ENCODE measurements at regions not wholly inside any gene's neighbourhood (a gene's known extent, or its start where the extent isn't known, plus 50 kb on each side); places are given as distances from the start of the nearest gene placed in this dataset.

DNA sequence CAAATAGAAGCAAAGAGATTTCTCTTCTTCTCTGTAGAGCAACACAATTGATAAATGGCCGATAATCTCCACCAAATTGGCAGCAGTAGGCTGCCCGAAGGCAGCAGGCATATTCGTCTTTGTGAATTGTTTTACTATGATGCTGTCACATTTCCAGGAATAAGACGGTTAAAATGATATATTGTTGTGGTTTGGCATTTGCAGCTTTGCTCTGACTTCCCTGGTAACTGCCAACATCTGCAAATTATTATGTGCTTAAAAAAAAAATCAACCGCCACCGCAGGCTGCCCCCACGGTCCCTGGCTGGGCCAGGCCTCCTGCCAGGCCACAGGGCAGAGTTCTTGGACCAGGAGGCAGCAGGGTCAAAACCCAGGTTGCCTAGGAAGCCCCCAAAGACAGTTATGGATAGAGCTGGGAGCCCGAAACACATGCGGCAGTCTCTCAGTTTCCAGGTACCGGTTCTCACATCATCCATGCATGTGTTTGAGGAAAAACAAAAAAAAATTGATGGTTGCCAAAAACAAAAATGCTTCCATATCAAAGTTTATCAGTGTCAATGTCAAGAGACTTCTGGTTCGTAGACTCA is 179.3 kb downstream of the ETS2 start:
- no peak for DNase-seq (ENCODE audit: low read depth in 2 of 2)

DNA sequence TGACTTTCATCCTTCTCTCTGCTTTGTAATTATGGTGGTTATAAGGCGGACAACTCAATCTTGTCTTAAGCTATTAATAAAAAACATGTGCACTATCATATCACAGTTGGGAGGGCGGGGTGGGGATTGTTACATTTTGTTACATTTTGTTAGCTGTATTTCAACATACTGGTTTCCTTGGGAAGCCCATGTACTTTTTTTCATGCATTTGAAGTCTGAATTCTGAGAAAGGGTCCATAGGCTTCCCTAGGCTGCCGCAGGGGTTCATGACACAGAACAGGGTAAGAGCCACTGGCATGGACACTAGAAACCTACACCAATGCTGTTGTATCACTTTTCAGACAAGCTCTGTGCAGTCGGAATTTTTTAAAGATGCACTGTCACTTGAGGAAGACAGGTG is 178.8 kb downstream of the ETS2 start:
- no peak for DNase-seq (ENCODE audit: low read depth in 2 of 2)

DNA sequence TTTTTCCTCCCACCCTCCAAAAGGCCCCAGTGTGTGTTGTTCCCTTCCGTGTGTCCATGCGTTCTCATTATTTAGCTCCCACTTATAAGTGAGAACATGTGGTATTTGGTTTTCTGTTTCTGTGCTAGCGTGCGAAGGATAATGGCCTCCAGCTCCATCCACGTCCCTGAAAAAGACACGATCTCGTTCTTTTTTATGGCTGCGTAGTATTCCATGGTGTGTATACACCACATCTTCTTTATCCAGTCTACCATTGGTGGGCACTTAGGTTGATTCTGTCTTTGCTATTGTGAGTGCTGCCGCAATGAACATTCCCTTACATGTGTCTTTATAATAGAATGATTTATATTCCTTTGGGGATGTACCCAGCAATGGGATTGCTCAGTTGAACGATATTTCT is 177.8 kb downstream of the ETS2 start:
- no peak for DNase-seq (ENCODE audit: low read depth in 2 of 2)

DNA sequence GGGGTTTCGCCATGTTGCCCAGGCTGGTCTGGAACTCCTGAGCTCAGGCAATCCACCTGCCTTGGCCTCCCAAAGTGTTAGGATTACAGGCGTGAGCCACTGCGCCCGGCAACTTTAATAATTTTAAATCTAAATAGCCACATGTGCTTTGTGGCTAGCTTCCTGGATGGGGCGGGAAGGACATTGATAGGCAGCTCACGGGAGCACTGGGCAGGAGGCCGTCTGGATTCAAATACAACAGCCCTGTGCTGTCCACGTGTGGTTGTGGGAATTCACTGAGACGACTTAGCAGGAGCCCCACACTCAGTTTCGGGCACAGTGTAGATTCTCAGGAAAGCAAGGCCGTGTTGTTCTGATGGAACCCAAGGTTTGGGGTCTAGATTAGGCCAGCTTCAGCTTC is 177.1 kb downstream of the ETS2 start:
- DNase-seq (ENCODE audit: low read depth in 2 of 2): no peak

DNA sequence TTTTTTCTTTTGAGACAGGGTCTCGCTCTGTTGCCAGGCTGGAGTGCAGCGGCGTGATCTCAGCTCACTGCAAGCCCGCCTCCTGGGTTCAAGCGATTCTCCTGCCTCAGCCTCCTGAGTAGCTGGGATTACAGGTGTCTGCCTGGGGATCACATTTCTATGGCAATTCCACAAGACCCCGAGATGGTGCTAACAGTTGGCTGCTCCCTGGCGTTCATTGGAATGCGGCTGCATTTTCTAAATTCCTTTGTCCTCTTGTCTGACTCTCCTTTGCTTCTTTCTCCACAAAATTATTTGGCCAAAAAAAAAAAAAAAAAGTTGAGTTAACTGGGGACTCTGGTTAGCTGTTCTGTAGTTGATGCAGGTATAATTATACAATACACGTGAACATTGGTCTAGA is 176.4 kb downstream of the ETS2 start:
- DNase-seq (ENCODE audit: low read depth in 2 of 2): no peak

DNA sequence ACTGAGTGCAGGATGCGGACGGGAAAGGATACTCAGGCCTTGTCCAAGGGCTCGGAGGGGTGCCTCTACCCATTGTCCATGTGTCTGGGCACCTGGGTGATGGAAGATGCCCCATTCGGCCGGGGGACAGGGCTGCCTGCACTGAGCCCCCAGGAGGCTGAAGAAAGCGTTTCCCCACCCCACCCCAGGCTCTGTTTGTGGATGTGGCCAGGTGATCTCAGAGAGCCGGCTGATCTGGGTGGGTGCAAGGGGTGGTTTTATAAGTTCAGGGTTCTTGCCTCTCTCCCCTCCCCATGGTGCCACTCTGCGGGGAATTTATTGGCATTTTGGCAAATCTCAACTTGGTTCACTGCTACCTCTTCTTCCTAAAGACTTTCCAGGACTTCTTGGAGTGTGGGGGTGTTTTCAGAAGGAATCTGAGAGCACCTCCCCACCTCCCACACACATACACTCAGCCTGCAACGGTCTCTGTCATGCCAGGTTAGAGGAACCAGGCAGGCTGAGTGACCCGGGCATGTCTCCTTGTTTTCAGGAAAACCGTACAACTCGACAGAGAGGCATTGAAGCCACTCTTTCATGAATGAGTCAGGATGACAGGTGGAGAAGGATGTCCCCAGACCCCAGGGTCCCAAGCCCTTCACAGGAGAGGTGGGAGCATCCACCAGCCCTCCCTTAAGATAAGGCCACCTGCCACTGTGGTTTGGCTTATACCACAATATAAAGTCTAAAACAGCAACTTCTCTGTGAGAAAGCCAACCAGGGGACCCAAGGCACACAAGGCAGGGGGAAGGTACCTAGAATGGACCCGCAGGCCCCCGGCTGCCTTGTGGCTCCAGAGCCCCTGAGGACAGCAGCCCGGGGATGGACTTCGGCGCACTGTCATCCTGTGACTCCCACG is 174.9 kb downstream of the ETS2 start:
- no peak for DNase-seq (ENCODE audit: low read depth in 2 of 2)

DNA sequence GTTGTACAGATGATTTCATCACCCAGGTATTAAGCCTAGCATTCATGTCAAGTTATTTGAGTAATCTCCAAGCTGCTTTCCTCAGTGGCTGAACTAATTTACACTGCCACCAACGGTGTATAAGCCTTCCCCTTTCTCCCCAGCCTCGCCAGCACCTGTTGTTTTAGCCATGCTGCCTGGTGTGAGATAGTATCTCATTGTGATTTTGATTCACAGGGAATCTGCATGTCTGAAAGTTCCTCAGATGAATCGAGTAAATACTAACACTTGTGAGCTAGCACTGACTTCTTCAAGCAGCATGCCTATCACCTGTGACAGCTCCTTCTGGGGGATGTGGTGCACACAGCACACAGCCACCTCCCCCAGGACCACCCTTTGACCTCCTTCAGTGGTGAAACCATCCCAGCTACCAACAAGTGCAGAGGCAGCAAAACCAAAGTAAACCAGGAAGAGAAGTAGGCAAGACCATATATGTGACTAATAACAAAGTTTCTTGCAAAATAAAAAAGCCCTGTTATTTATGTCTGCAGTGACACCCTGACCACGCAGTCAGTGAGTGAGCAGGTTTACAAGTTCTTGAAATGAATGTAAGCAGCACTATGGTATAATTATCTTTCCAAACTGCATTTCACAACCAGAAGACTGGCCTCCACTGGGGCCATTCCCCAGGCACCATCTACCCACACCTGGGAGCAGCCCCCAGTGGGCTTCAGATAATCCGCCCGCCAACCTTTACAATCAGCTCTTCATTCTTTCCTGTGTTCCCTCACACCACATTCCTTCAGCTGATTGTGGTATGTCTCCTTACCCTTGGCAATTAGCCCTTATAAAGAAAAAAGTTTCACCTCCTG is 173.8 kb downstream of the ETS2 start:
- no peak for DNase-seq (ENCODE audit: low read depth in 2 of 2)

DNA sequence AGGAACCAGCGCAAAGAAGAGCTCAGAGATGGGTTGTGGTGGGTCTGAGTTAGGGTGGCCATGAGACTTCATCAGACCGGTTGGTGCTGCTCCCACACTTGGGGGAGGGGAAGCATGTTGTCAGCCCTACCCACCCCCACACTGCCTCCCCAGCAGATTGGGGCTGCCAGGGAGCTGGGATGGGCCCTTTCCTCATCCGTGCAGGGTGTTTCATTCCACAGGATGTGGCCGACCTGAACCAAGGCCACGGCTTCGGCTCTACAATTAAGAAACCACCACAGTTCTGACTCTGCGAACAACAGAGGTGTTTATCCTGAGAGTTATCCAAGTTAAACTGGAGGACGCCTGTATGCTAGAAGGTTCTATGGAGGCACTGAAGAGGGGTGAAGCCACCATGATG is 171.2 kb downstream of the ETS2 start:
- DNase-seq (ENCODE audit: low read depth in 2 of 2): no peak

DNA sequence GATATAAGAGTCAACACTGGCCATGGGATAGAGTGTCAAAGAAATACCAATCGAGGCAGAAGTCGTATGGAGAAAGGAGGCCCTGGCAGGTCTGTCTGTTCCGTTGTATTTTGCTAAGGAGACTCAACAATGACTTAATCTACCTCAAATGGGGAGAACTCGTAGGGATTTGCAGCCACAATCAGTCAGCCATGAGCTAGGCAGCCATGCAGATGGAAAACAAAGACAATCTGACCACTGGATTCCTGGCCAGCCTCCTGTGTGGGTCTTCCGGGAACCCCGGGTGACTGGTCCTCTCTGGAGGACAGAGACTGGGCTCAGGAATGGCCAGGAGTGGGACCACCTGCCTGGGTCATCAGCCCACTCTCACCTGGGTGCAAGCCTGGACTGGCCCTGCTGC is 167.8 kb downstream of the ETS2 start:
- no peak for DNase-seq (ENCODE audit: low read depth in 2 of 2)

DNA sequence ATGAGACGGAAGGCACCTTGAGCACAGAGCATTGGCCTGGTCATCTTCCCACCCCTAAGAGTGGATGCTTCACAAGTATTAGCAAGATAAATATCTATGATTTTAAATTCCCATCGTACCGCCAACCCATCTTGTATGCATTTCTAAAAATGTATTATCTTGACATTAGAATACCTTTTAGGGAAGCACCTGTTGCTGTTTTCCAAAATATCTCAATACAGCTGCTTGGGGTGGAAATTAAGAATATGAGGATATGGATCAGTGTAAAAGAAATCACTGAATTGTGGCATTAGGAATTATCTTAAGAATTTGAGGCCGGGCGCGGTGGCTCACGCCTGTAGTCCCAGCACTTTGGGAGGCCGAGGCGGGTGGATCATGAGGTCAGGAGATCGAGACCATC is 166.3 kb downstream of the ETS2 start:
- DNase-seq (ENCODE audit: low read depth in 2 of 2): no peak

DNA sequence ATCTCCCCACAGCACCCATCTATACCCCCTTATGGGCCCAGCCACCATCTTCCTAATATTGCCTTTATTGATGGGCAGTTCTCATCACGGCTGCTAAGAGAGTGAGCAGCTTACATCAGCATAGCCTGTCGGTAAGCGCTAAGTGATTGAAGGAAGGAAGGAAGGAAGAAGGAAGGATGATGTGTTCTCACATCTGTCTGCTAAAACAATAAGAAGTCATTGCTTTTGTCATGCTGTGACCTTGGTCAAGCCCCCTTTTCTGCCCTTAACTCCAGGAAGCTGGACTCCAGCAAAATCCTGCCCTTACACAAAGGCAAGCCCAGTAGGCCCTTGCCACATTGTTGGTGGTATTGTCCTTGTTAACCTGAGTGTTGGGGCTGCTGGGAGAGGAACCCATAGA is 165.0 kb downstream of the ETS2 start:
- DNase-seq (ENCODE audit: low read depth in 2 of 2): no peak

DNA sequence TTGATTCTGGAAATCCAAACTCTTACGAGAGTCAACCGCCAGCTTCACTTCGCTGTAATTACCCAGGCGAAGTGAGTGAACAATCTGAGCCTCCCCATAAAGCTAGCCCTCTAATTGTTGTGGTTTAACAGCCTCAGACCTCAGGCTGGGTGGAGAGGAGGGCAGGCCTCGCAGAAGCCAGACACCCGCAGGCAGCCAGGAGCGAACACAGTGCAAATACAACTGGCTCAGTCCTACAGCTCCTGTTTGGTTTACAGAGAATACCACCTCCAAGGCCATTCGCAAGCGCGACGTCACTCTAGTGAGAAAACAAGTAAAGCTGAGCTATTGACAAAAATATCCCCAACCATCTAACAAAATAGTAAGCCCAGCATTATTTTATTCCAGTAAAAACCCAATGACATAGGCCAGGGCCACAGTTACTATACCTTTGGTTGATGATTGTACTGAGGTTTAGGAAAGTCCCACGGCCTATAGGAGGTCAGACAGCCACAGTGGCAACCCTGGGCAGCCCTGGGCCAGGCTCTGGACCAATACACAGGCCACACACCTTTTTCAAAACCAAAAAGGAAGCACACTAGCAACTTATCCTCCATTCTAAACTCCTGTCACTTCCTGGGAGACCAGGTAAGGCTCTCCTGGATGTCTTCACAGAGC is 163.3 kb downstream of the ETS2 start:
- DNase-seq (ENCODE audit: low read depth in 2 of 2): no peak

DNA sequence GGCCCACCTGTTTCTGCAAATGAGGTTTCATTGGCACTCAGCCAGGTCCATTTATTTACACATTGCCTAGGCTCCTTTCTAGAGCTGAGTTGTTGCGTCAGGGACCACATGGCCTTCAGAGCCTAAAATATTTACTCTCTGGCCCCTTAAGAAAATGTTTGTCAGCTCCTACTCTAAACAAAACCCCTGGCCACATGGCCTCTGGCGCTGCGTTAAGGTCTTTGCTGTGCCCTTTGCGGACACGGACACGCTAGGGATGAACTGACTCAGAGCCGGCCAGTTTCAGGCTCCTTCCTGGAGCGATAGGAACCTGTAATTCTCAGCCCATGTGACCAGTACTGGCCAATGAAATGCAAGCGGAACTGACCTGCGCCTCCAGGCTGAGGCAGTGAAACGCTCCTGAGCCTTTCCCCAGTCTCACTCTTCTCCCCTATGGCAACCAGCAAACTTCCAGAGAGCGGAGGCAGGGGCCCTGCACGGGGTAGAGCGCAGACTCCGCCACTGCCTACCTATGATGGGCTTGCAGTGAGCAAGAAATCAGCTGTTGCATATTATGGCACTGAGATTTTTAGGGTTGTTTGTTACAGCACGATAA is 160.3 kb downstream of the ETS2 start:
- DNase-seq (ENCODE audit: low read depth in 2 of 2): no peak

DNA sequence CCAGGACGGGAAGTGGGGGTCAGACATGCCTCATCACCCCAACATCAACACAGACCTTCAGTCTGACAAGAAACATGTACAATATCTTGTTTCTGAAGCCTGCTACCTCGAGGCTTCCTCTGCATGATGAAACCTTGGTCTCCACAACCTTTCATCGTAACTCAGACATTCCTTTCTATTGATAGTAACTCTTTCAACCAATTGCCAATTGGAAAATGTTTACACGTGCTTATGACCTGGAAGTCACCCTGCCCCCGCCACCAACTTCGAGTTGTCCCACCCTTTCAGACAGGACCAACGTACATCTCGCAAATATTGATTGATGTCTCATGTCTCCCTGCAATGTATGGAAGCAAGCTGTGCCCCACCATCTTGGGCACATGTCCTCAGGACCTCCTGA is 159.5 kb downstream of the ETS2 start:
- DNase-seq (ENCODE audit: low read depth in 2 of 2): no peak

DNA sequence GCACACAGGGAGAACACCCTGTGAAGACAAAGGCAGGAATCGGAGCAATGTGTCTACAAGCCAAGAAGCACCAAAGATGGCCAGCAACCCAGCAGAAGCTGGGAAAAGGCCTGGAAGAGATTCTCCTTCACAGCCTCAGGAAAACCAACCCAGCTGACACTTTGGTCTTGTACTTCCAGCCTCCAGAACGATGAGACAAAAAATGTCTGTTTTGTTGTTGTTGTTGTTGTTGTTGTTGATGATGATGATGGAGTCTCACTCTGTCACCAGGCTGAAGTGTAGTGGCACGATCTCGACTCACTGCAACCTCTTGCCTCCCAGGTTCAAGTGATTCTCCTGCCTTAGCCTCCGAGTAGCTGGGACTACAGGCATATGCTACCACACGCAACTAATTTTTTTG is 157.3 kb downstream of the ETS2 start:
- DNase-seq (ENCODE audit: low read depth in 2 of 2): no peak

DNA sequence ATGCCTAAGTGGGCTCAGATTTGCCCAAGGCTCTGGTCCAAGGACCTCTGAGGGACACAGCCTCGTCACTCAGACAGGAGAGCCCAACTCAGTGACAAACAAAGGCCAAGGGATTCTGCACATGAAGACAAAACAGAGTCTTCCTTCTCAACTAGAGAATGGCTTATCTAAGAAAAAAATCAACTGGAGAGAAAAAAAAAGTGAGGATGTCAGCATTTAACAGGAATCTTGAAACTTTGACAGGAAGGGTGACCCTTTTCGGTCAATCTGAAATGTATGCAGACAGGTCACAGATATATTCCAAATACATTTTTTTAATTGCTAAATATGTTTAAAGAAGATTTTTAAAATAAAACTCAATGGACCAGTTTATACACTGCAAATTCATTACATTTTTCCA is 154.5 kb downstream of the ETS2 start:
- no peak for DNase-seq (ENCODE audit: low read depth in 2 of 2)

DNA sequence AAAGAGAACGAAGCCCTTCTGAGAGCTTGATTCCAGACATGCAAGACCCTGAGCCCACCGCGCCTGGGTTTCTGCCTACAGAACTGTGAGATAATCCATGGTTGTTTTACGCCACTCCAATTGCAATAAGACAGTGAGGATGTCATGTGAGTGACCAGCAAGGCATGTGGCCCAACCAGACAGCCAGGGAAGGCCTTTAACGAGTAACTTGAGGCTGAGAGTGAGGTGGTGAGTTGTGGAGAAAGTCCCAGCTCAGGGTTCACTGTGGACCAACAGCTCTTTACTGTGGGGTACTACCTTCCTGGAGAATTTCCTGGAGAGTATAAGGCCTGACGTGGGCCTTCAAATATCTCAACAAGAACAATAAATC is 153.9 kb downstream of the ETS2 start:
- DNase-seq (ENCODE audit: low read depth in 2 of 2): no peak

DNA sequence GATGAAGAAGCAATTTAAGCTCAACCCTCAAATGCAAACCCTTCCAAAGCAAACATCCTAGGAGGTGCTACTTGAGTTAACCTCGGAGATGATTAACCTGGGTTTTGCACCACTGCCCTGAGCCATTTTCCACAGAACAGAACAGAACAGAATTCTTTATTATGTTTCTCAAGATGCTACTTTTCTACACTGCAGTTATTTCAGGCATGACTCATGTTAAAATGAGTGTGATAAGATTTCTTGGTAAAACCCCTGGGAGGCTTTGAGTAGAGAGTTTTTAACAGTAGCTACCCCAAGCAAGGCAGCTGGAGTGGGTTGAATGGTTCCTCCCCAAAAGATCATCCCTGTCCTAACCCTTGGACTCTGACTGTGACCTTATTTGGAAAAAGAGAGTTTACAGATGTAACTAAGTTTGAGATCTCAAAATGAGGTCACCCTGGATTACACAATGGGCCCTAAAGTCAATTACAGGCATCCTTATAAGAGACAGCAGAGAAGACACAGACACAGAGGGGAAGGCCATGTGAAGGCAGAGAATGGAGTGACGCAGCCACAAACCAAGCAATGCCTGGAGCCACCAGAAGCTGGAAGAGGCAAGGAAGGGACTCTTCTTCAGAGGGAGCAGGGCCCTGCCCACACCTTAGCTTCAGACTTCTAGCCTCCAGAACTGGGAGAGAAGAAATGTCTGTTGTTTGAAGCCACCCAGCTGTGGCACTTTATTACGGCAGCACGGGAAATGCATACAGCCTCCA is 153.4 kb downstream of the ETS2 start:
- no peak for DNase-seq (ENCODE audit: low read depth in 2 of 2)

DNA sequence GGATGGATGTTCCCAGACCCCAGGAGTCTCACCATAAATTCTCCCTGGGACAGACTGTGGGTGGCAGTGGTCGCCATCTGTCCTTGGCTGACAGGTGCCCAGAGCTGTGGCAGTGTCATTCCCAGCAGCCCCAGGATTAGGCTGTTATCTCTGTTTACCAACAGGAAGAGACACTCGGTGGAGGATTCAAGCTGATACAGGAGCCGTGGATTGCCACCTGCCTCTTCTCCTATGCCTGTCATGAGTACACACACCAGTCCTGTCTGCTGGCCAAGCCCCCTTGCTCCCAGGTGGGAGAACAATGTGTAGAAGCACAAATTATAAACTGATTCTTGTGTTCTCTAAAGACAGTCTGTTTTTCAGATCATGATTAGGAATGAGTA is 152.6 kb downstream of the ETS2 start:
- no peak for DNase-seq (ENCODE audit: low read depth in 2 of 2)

DNA sequence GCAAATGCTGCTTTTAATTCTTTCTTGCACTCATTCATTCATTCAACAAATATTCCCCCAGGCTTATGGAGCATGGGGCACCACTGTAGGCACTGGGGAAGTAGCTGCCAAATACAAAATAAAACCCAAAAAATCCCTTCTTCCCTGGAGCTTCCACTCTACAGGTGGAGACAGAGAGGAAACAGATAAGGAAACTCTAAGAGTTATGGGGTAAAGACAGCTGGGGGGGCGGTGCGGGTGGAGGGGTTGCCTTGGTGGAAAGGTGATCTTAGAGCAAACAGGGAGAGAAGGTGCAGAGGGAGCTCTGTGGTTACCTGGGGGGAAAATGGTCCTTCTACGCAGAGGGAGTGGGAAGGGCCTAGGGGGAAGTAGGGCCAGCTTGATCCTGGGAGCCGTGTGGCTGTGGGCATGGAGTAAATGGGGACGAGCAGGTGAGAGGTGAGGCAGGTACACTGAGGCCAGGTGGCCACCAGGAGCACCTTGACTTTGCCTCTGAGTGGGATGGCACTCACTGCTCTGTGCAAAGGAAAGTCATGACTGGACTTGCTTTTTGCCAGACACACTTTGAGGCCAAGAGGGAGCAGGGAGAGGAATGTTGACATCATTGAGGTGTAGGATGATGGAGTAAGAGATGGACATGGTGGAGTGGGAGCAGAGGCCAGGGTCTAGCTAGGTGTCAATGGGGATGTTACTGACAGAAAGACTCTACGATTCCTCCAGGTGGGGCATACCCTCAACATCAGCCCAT is 152.0 kb downstream of the ETS2 start:
- no peak for DNase-seq (ENCODE audit: low read depth in 2 of 2)

All from stimulated activated CD8-positive, alpha-beta memory T cell treated with anti-CD3 and anti-CD28 coated beads, Interleukin-15, amount 100 ng/mL, for 4 hours (primary cell).